HG03025 (cell line): ENCODE measurements at regions not wholly inside any gene's neighbourhood (a gene's known extent, or its start where the extent isn't known, plus 50 kb on each side); places are given as distances from the start of the nearest gene placed in this dataset.
"Not testable (repeated sequence)": the region's sequence is repeated elsewhere in the genome, so short reads cannot be mapped to it uniquely, and the experiment has no call there.

Experiments
- ATAC-seq: cut with Tn5 transposase; IDR thresholded peaks from one replicate; pipeline ENCODE4 v1.9.1; 2021; ENCODE audit warnings: mild to moderate bottlenecking, moderate library complexity; ENCODE audit not compliant: unreplicated experiment, low FRiP score

- no peak for ATAC-seq
These were observed 601.0 kb downstream of the PDCD6IP start for GRCh38 chr3:34399401-34399800.

- no peak for ATAC-seq
These were observed 606.7 kb downstream of the PDCD6IP start for GRCh38 chr3:34405159-34405558.

- no peak for ATAC-seq
These were observed 608.9 kb downstream of the PDCD6IP start for GRCh38 chr3:34407281-34407680.

GRCh38 chr3:34408088-34408487 lies 609.7 kb downstream of the PDCD6IP start:
- no peak for ATAC-seq

- no peak for ATAC-seq
These were observed 613.2 kb downstream of the PDCD6IP start for GRCh38 chr3:34411596-34411995.

GRCh38 chr3:34419801-34420200 lies 621.4 kb downstream of the PDCD6IP start:
- no peak for ATAC-seq

GRCh38 chr3:34421762-34422161 lies 623.3 kb downstream of the PDCD6IP start:
- ATAC-seq, result no peak

GRCh38 chr3:34439796-34440195 lies 641.4 kb downstream of the PDCD6IP start:
- no peak for ATAC-seq

GRCh38 chr3:34444137-34444536 lies 645.7 kb downstream of the PDCD6IP start:
- no peak for ATAC-seq

- ATAC-seq, result no peak
These were observed 650.9 kb downstream of the PDCD6IP start for GRCh38 chr3:34449305-34449704.

- ATAC-seq, result no peak
These were observed 665.0 kb downstream of the PDCD6IP start for GRCh38 chr3:34463414-34463813.

GRCh38 chr3:34464646-34465045 lies 666.2 kb downstream of the PDCD6IP start:
- no peak for ATAC-seq

GRCh38 chr3:34475851-34476250 lies 677.4 kb downstream of the PDCD6IP start:
- ATAC-seq, result no peak

- no peak for ATAC-seq
These were observed 685.0 kb downstream of the PDCD6IP start for GRCh38 chr3:34483311-34483887.

- no peak for ATAC-seq
These were observed 705.9 kb downstream of the PDCD6IP start for GRCh38 chr3:34504366-34504765.

- no peak for ATAC-seq
These were observed 706.3 kb downstream of the PDCD6IP start for GRCh38 chr3:34504775-34505174.

GRCh38 chr3:34508732-34509131 lies 710.3 kb downstream of the PDCD6IP start:
- ATAC-seq, result no peak

- ATAC-seq, result no peak
These were observed 713.5 kb downstream of the PDCD6IP start for GRCh38 chr3:34511891-34512290.

- ATAC-seq, result not testable (repeated sequence)
These were observed 720.6 kb downstream of the PDCD6IP start for GRCh38 chr3:34519008-34519407.

GRCh38 chr3:34531156-34531555 lies 732.7 kb downstream of the PDCD6IP start:
- ATAC-seq, result no peak

- ATAC-seq, result no peak
These were observed 735.0 kb downstream of the PDCD6IP start for GRCh38 chr3:34533451-34533850.

GRCh38 chr3:34534013-34534412 lies 735.6 kb downstream of the PDCD6IP start:
- ATAC-seq, result no peak

GRCh38 chr3:34544136-34544535 lies 745.7 kb downstream of the PDCD6IP start:
- ATAC-seq, result no peak
